Ascending aorta (tissue), 2 donors: ENCODE measurements at regions not wholly inside any gene's neighbourhood (a gene's known extent, or its start where the extent isn't known, plus 50 kb on each side); places are given as distances from the start of the nearest gene placed in this dataset.

ENCODE experiments used
- DNase-seq, 2 donors: peaks; one replicate each; pipeline ENCODE4 v3.0.0-alpha.2; 2019; ENCODE audit warnings: low spot score in 2 of 2
- H3K27ac ChIP-seq, 2 donors: fragments of 200-600 bp; sonication (generic); one replicate each; pipeline ENCODE4 v1.5.1; 2016 to 2017; ENCODE audit warnings: mild to moderate bottlenecking in 1 of 2
- H3K27me3 ChIP-seq: fragments of 200-600 bp; sonication (generic); one replicate; pipeline ENCODE4 v1.5.1; 2017
- H3K36me3 ChIP-seq, 2 donors: fragments of 200-600 bp; sonication (generic); one replicate each; pipeline ENCODE4 v1.5.1; 2016
- H3K4me1 ChIP-seq, 2 donors: fragments of 200-600 bp; sonication (generic); one replicate each; pipeline ENCODE4 v1.5.1; 2016 to 2017; ENCODE audit warnings: mild to moderate bottlenecking in 1 of 2
- H3K4me3 ChIP-seq, 2 donors: fragments of 200-600 bp; sonication (generic); one replicate each; pipeline ENCODE4 v1.5.1; 2016 to 2017; ENCODE audit warnings: mild to moderate bottlenecking in 1 of 2
- H3K9me3 ChIP-seq, 2 donors: fragments of 200-600 bp; sonication (generic); one replicate each; pipeline ENCODE4 v1.5.1; 2016
- intact Hi-C: fragments of 100-400 bp; cut with DNase I; formaldehyde crosslinking; loops from one replicate; pipeline ENCODE4 v1.15.1; 2023
- TF ChIP-seq, protein P1 (sequence below), 3 experiments: fragments of 200-600 bp in 2 of 3; fragments of 450-650 bp in 1 of 3; sonication (generic) in 2 of 3; IDR thresholded peaks; one replicate each; pipeline ENCODE4 v1.5.1; 2016 to 2019; ENCODE audit warnings: antibody characterized with exemption in 3 of 3, mild to moderate bottlenecking in 1 of 3, moderate library complexity in 1 of 3

DNA sequence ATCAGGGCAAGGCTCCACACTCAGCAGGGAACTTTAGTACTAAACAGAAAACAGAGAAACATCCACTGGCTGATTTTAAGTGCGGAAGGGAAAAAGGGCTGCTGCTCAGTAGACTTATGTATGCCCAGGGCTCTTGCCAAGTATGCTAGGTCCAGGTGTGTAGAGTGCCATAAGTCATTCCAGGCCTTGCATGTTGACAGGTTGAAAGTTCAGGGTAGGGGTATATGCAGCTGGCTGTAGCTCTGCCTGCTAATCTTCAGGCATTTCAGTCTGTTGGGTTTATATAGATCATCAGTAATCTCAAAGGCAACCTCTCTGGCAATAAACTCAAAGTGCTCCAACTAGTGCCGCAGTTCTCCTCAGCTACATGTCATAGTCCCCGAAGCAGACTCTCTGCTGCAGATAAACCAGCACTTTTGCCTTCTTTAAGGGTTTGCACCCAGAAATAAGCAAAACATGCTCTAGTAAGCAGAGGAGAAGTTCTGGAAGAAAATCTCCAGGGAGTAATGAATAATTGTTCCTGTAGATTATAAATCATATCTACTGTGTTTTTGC is 134.9 kb upstream of the GRIA3 start:
- no peak overlapping the region for H3K4me3 ChIP-seq
- H3K27ac ChIP-seq = no peak overlapping the region
- H3K9me3 ChIP-seq = no peaks in the 10 kb centered on the region
- no peaks in the 10 kb centered on the region for H3K4me1 ChIP-seq
- TF ChIP-seq, protein P1, sequence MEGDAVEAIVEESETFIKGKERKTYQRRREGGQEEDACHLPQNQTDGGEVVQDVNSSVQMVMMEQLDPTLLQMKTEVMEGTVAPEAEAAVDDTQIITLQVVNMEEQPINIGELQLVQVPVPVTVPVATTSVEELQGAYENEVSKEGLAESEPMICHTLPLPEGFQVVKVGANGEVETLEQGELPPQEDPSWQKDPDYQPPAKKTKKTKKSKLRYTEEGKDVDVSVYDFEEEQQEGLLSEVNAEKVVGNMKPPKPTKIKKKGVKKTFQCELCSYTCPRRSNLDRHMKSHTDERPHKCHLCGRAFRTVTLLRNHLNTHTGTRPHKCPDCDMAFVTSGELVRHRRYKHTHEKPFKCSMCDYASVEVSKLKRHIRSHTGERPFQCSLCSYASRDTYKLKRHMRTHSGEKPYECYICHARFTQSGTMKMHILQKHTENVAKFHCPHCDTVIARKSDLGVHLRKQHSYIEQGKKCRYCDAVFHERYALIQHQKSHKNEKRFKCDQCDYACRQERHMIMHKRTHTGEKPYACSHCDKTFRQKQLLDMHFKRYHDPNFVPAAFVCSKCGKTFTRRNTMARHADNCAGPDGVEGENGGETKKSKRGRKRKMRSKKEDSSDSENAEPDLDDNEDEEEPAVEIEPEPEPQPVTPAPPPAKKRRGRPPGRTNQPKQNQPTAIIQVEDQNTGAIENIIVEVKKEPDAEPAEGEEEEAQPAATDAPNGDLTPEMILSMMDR (IDR thresholded peaks at IDR 0.05) = no peak
- intact Hi-C loops = no loop called here
- no peaks in the 10 kb centered on the region for H3K36me3 ChIP-seq
- no peaks in the 10 kb centered on the region for H3K27me3 ChIP-seq
- DNase-seq = no peak

DNA sequence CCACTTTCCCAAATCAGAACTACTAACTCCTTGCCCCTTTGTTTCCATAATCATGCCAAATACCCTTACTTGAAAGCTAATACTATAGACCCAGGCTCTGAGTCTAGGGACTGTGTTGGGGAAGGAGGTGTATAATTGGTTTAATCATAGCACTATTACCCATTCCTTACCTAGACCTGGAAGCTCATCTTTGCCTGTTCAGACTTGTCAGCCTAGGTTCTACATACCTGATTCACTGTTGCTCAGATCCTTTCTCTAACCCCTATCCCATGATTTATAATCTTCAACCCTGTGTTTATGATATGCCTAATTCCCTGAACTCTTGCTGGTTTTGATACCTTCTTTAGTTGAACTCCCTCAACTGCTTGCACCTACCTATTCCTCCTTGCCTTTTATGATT is 123.1 kb upstream of the GRIA3 start:
- no peaks in the 10 kb centered on the region for H3K9me3 ChIP-seq

DNA sequence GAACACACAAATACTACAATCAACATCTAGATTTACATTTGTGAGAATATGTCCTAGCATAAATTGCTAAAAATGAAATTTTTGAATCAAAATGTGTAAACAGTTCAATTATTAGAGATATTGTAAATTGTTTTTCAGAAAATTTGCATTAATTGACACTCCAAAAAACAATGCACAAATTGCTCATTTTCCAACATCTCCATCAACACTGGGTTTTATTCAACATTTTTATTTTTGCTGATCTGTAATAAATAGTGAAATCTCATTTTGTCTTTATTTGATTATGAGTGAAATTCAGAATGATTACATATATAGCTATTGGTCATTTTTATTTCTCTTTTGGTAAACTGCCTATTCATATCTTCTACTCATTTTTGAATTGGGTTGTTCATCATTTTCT is 120.0 kb upstream of the GRIA3 start:
- H3K9me3 ChIP-seq = no peaks in the 10 kb centered on the region
- intact Hi-C loops = no loop called here

More for the DNA sequence above, 123.1 kb upstream of the GRIA3 start:
- intact Hi-C loops = no loop called here
- Histone ChIP-seq H3K27ac (no peak overlapping the region), H3K27me3 (no peaks in the 10 kb centered on the region), H3K4me1 (no peaks in the 10 kb centered on the region), H3K36me3 (no peaks in the 10 kb centered on the region), H3K4me3 (no peak overlapping the region)
- DNase-seq = no peak
- TF ChIP-seq, protein P1 (IDR thresholded peaks at IDR 0.05) = no peak

DNA sequence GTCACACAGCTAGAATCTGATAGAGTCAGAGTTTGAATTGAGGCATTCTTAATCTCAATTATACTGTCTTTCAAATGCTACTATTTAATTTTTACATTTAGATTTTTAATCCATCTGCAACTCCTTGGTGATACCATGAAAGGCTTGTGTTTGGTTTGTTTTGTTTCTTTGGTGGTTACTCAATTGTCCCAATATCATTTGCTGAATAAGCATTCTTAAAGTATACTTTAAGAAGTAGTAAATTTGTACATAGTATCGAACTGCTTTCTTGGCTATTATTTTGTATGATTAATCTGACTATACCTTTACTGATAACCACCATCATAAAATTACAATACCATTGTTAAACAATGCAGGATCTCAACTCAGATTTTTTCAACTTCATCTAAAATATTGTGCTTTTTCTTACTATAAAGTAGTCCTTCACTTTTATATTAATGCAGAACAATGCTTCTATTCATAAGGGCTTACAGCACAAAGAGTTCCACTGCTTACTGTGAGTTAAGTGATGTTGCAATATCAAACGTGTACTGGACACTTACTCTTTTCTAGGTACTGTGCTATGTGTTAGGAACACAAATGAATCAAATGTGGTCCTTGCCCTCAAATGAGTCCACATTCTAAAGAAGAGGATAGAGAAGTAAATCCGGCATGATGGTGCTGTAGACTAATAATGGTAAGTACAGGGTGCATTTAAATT is 111.2 kb upstream of the GRIA3 start:
- H3K36me3 ChIP-seq = no peaks in the 10 kb centered on the region
- H3K4me3 ChIP-seq = no peak overlapping the region
- TF ChIP-seq, protein P1 (IDR thresholded peaks at IDR 0.05) = no peak
- H3K27ac ChIP-seq = no peak overlapping the region
- intact Hi-C loops = no loop called here
- no peaks in the 10 kb centered on the region for H3K9me3 ChIP-seq
- no peak for DNase-seq
- no peaks in the 10 kb centered on the region for H3K4me1 ChIP-seq
- no peaks in the 10 kb centered on the region for H3K27me3 ChIP-seq

More for the DNA sequence above, 120.0 kb upstream of the GRIA3 start:
- no peaks in the 10 kb centered on the region for H3K4me1 ChIP-seq
- DNase-seq = no peak
- TF ChIP-seq, protein P1 (IDR thresholded peaks at IDR 0.05) = no peak
- H3K36me3 ChIP-seq = no peaks in the 10 kb centered on the region
- no peak overlapping the region for H3K4me3 ChIP-seq
- H3K27ac ChIP-seq = no peak overlapping the region
- no peaks in the 10 kb centered on the region for H3K27me3 ChIP-seq

DNA sequence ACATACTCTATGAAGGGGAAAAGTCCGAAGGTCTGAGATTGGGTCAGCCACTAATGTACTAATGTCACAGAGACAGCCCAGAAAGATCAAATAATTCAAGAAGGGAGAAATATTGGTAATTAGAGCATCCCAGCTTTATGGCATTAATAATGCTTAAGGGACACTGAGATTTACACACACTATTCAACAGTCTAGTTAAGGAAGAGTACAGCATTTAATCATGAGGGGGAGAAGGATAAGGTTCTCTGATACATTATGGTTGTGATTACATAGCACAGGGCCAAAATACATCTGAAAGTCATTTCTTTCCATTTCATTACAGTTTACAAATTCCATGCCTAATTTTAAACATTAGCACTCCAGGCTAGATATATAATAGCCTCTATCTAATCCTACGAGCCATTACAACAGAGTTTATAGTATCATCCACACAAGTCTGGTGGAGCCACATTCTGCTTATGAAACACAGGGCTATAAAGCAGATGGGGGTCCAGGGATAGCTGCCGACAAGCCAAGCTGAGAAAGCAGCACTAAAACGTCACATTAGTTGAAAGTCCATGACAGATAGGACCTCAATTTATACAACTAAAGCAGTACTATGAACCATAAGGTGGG is 108.0 kb upstream of the GRIA3 start:
- Histone ChIP-seq H3K27me3 (no peaks in the 10 kb centered on the region), H3K4me3 (no peak overlapping the region), H3K9me3 (no peaks in the 10 kb centered on the region), H3K36me3 (no peaks in the 10 kb centered on the region), H3K4me1 (no peaks in the 10 kb centered on the region), H3K27ac (no peak overlapping the region)
- TF ChIP-seq, protein P1 (IDR thresholded peaks at IDR 0.05) = no peak
- DNase-seq = no peak
- intact Hi-C loops = no loop called here
